IPS-18c (cell line): ENCODE measurements at regions not wholly inside any gene's neighbourhood (a gene's known extent, or its start where the extent isn't known, plus 50 kb on each side); places are given as distances from the start of the nearest gene placed in this dataset.

Experiments used
- H3K4me3 ChIP-seq: 2 replicates; pipeline ENCODE4 v1.7.0; 2013; ENCODE audit warnings: low read depth, mild to moderate bottlenecking, low read length, moderate library complexity; ENCODE audit not compliant: insufficient read depth
- H3K9me3 ChIP-seq: one replicate; pipeline ENCODE4 v1.6.1; 2013; ENCODE audit warnings: mild to moderate bottlenecking, low read length, moderate library complexity; ENCODE audit not compliant: control insufficient read depth, insufficient read depth

- no peak overlapping the region for H3K4me3 ChIP-seq
- no peaks in the 10 kb centered on the region for H3K9me3 ChIP-seq
Measured at GRCh38 chr2:104420420-104420819, 433.5 kb upstream of the POU3F3 start.

GRCh38 chr2:104420953-104421352, 433.0 kb upstream of the POU3F3 start:
- Histone ChIP-seq H3K4me3 (no peak overlapping the region), H3K9me3 (no peaks in the 10 kb centered on the region)

GRCh38 chr2:104425850-104426595, 427.9 kb upstream of the POU3F3 start:
- Histone ChIP-seq H3K9me3 (no peaks in the 10 kb centered on the region), H3K4me3 (no peak overlapping the region)

- Histone ChIP-seq H3K9me3 (no peaks in the 10 kb centered on the region), H3K4me3 (no peak overlapping the region)
Measured at GRCh38 chr2:104428155-104428554, 425.8 kb upstream of the POU3F3 start.

- H3K9me3 ChIP-seq: no peaks in the 10 kb centered on the region
- no peak overlapping the region for H3K4me3 ChIP-seq
Measured at GRCh38 chr2:104429639-104430358, 424.1 kb upstream of the POU3F3 start.

- Histone ChIP-seq H3K4me3 (no peak overlapping the region), H3K9me3 (no peaks in the 10 kb centered on the region)
Measured at GRCh38 chr2:104430359-104430740, 423.6 kb upstream of the POU3F3 start.

GRCh38 chr2:104430852-104431251, 423.1 kb upstream of the POU3F3 start:
- no peaks in the 10 kb centered on the region for H3K9me3 ChIP-seq
- no peak overlapping the region for H3K4me3 ChIP-seq

GRCh38 chr2:104431701-104432121, 422.2 kb upstream of the POU3F3 start:
- H3K4me3 ChIP-seq: no peak overlapping the region
- H3K9me3 ChIP-seq: no peaks in the 10 kb centered on the region

- no peak overlapping the region for H3K4me3 ChIP-seq
- no peaks in the 10 kb centered on the region for H3K9me3 ChIP-seq
Measured at GRCh38 chr2:104432401-104432800, 421.5 kb upstream of the POU3F3 start.

- H3K4me3 ChIP-seq: no peak overlapping the region
- H3K9me3 ChIP-seq: no peaks in the 10 kb centered on the region
Measured at GRCh38 chr2:104432991-104433390, 420.9 kb upstream of the POU3F3 start.

GRCh38 chr2:104433657-104434056, 420.3 kb upstream of the POU3F3 start:
- Histone ChIP-seq H3K4me3 (no peak overlapping the region), H3K9me3 (no peaks in the 10 kb centered on the region)

- H3K9me3 ChIP-seq: no peaks in the 10 kb centered on the region
- H3K4me3 ChIP-seq: no peak overlapping the region
Measured at GRCh38 chr2:104434318-104434792, 419.6 kb upstream of the POU3F3 start.

GRCh38 chr2:104434966-104435365, 418.9 kb upstream of the POU3F3 start:
- H3K9me3 ChIP-seq: no peaks in the 10 kb centered on the region
- no peak overlapping the region for H3K4me3 ChIP-seq

GRCh38 chr2:104438481-104438880, 415.4 kb upstream of the POU3F3 start:
- no peaks in the 10 kb centered on the region for H3K9me3 ChIP-seq

GRCh38 chr2:104443145-104443544, 410.8 kb upstream of the POU3F3 start:
- no peaks in the 10 kb centered on the region for H3K9me3 ChIP-seq
- H3K4me3 ChIP-seq: no peak overlapping the region

More at GRCh38 chr2:104438481-104438880, 415.4 kb upstream of the POU3F3 start:
- H3K4me3 ChIP-seq: no peak overlapping the region

GRCh38 chr2:104444392-104444791, 409.5 kb upstream of the POU3F3 start:
- no peaks in the 10 kb centered on the region for H3K9me3 ChIP-seq
- no peak overlapping the region for H3K4me3 ChIP-seq

GRCh38 chr2:104444889-104445288, 409.0 kb upstream of the POU3F3 start:
- no peak overlapping the region for H3K4me3 ChIP-seq
- no peaks in the 10 kb centered on the region for H3K9me3 ChIP-seq

- no peaks in the 10 kb centered on the region for H3K9me3 ChIP-seq
- H3K4me3 ChIP-seq: no peak overlapping the region
Measured at GRCh38 chr2:104447831-104448434, 406.0 kb upstream of the POU3F3 start.
